ENCODE measurements at regions not wholly inside any gene's neighbourhood (a gene's known extent, or its start where the extent isn't known, plus 50 kb on each side); places are given as distances from the start of the nearest gene placed in this dataset.

DNA sequence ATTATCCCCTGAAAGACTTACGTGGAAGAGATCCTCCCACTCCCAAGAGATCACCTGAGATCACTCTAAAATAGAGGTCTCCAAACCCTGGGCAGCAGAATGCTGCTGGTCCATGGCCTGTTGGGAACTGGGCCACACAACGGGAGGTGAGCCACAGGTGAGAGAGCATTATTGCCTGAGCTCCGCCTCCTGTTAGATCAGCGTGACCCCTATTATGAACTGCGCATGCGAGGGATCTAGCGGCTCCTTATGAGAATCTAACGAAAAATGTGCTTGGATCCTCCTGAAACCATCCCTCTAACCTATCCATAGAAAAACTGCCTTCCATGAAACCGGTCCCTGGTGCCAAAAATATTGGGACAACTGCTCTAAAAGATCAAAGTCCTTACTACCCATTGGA lies 1057.4 kb downstream of the EPHA7 start:
- TF ChIP-seq, protein P1, sequence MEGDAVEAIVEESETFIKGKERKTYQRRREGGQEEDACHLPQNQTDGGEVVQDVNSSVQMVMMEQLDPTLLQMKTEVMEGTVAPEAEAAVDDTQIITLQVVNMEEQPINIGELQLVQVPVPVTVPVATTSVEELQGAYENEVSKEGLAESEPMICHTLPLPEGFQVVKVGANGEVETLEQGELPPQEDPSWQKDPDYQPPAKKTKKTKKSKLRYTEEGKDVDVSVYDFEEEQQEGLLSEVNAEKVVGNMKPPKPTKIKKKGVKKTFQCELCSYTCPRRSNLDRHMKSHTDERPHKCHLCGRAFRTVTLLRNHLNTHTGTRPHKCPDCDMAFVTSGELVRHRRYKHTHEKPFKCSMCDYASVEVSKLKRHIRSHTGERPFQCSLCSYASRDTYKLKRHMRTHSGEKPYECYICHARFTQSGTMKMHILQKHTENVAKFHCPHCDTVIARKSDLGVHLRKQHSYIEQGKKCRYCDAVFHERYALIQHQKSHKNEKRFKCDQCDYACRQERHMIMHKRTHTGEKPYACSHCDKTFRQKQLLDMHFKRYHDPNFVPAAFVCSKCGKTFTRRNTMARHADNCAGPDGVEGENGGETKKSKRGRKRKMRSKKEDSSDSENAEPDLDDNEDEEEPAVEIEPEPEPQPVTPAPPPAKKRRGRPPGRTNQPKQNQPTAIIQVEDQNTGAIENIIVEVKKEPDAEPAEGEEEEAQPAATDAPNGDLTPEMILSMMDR (IDR thresholded peaks at IDR 0.05) = no peak
- no peak for TF ChIP-seq POLR2A (IDR thresholded peaks at IDR 0.05)
- Histone ChIP-seq H3K4me1 (no peaks in the 10 kb centered on the region), H3K27ac (no peak overlapping the region), H3K27me3 (no peaks in the 10 kb centered on the region), H3K36me3 (no peaks in the 10 kb centered on the region), H3K9me3 (peaks cover 0 to 4% (median 0%) of the 10 kb centered on the region in 12 donors), H3K4me3 (no peak overlapping the region)
- ATAC-seq = no peak
- no peak for DNase-seq
- 90 to 96% (median 92%) methylated on average over 9 of the region's 9 CpGs for WGBS, 4 donors
- intact Hi-C loops (cut with DNase I) = no loop called here

DNA sequence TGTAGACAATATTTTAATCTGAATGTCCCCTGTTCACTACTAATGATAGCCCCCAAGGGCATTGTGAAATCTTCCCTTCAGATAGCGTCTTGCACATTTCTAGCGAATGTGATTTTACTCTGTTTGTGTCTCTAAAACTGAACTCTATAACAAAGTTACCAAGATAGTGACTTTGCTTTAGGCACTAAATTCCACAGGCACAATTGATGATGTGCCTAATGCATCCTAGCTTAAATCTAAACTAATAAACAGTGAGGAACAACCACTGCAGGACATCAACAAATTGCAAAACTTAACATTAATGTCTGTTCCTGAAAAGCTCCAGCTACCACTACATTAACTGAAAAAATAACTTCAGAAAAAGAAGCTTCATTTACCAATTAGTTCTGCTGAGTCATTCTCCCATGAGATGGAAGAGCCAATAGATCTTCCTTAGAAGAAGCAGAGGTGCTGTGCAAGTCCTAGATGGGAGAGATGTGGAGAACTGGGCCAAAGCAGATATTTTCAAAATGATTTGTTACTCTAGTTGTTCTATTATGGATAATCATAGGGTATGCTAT lies 1065.0 kb downstream of the EPHA7 start:
- H3K4me1 ChIP-seq = no peaks in the 10 kb centered on the region
- no peak overlapping the region for H3K27ac ChIP-seq
- WGBS, 4 donors = 81 to 92% (median 86%) methylated on average over 2 of the region's 2 CpGs
- TF ChIP-seq, protein P1 (IDR thresholded peaks at IDR 0.05) = no peak
- TF ChIP-seq POLR2A (IDR thresholded peaks at IDR 0.05) = no peak
- no peaks in the 10 kb centered on the region for H3K36me3 ChIP-seq
- H3K4me3 ChIP-seq = no peak overlapping the region
- ATAC-seq (no peak), DNase-seq (no peak)
- no peaks in the 10 kb centered on the region for H3K27me3 ChIP-seq
- intact Hi-C loops (cut with DNase I) = no loop called here
- H3K9me3 ChIP-seq = no peaks in the 10 kb centered on the region

DNA sequence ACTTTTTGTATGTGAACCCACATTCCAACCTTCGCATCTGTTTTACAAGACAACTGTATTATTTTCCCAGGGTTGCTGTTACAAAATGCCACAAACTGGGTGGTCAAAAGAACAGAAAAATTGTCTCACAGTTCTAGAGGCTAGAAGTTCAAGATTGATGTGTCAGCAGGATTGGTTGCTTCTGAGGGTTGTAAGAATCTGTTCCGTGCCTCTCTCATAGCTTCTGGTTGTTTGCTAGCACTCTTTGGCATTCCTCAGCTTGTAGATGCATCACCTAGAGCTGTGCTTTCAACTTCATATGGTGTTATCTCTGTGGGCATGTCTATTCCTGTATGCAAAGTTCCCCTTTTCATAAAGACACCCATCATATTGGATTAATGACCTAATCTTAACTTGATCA lies 1067.2 kb downstream of the EPHA7 start:
- TF ChIP-seq POLR2A (IDR thresholded peaks at IDR 0.05) = no peak
- TF ChIP-seq, protein P1 (IDR thresholded peaks at IDR 0.05) = no peak
- no peak overlapping the region for H3K4me3 ChIP-seq
- no peaks in the 10 kb centered on the region for H3K9me3 ChIP-seq
- H3K27ac ChIP-seq = no peak overlapping the region
- no peaks in the 10 kb centered on the region for H3K27me3 ChIP-seq
- H3K4me1 ChIP-seq = no peaks in the 10 kb centered on the region
- H3K36me3 ChIP-seq = no peaks in the 10 kb centered on the region
- WGBS, 4 donors = 80 to 90% (median 82%) methylated on average over 2 of the region's 2 CpGs
- intact Hi-C loops (cut with DNase I) = no loop called here
- no peak for DNase-seq
- no peak for ATAC-seq

DNA sequence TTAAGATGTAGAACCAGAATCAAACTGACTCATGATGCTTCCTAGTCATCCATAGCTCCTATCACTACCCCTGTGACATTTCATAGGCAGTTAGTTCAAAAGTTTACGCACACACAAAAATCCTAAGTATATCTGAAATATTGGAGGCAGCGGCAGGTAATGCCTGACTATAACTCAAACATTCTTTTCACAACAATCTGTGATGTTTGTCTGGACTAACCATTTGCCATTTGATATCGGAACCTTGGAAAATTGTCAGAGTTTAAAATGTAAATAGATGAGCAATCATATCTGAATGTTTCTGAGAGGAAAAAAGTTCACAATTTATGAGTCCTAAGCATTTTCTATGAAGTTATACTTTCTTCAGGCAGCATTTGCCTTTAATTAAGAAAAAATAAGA lies 1078.2 kb downstream of the EPHA7 start:
- H3K4me3 ChIP-seq = no peak overlapping the region
- DNase-seq (no peak), ATAC-seq (no peak)
- H3K4me1 ChIP-seq = no peaks in the 10 kb centered on the region
- H3K9me3 ChIP-seq = no peaks in the 10 kb centered on the region
- no peaks in the 10 kb centered on the region for H3K27me3 ChIP-seq
- no peak overlapping the region for H3K27ac ChIP-seq
- TF ChIP-seq, protein P1 (IDR thresholded peaks at IDR 0.05) = no peak
- no peak for TF ChIP-seq POLR2A (IDR thresholded peaks at IDR 0.05)
- no peaks in the 10 kb centered on the region for H3K36me3 ChIP-seq
- WGBS, 4 donors = 93 to 98% (median 95%) methylated on average over 3 of the region's 3 CpGs
- intact Hi-C loops (cut with DNase I) = no loop called here
